ENCODE measurements at regions not wholly inside any gene's neighbourhood (a gene's known extent, or its start where the extent isn't known, plus 50 kb on each side); places are given as distances from the start of the nearest gene placed in this dataset.

DNA sequence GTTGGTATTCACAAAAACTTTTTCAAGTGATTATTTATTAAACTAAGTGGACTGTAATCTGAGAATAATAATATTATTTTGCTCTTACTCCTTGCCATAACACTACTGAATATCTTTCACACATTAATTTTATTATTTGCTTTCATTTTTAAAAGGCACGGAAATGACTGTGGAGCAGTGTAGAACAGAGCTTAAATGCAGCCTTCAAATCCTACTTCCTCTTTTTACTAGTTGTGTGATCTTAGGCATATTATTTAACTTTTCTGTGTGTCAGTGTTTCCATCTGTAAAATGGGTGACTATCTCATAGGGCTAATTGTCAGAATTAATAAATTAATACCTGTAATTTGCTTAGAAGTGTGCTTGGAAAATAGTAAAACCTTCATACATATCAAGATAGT lies 55.5 kb upstream of the SLC8A1 start:
- no peak for DNase-seq (ENCODE audit: low read depth in 2 of 2)

DNA sequence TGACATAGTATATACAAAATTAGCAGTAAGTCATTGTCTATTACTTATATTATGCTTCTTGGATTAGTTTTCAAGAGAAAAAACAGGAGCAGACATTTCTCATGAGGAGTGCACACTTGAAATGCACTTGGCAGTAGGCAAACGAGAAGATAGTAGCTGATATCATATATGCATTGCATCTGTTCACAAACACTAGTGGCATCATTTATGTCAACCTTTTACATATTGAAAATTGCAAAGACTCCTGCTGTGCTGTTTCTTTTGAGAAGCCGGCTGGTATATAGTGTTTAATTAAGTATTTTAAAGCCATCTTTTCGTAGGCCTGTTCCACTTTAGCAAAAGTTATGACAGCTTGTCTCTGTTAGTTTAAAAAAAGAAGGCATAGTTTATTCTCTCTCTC lies 58.4 kb upstream of the SLC8A1 start:
- DNase-seq (ENCODE audit: low read depth in 2 of 2) = no peak

DNA sequence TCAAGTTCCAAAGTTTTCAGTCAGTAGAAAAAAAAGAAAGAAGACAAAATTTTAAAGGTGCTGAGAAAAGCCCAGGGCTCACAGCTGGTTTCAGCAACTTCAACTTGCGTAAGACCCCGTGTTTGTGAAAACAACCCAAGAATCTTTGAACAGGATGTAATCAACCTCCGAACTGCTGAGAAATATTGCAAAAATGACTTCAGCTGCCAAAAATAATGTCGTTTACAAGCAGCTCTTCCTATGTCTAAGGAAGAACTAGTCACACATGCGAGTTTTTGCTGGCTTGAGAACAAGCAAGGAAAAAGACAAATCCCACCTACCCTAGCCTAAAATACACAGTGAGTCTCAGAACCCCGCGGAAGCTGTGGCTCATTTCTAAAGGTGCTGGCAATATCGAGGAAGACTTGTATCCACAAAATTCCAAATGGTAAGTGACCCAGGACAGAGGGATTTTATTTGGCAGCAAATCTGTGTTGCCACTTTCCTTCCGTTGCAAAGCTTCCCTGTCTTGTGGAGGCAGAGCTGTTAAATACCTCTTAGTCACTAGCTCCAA lies 59.8 kb upstream of the SLC8A1 start:
- DNase-seq (ENCODE audit: low read depth in 2 of 2) = no peak

DNA sequence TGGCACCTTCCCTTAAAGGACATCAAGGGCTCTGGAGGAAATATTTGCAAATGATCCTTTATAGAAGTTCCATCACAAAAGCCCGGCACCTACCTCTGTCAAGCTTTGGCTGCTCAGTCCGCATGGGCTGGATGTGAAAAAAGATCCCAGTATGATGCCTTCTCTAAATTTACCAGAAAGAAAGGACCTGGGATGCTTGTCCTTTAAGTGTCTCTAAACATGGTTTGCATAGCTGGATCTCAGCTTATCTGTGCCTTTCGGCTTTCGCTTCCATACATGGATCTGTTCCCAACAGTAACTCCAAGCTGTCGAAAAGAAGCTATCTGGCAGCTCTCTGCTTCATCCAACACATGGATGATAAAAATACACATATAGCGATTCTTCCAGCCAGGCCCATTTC lies 60.4 kb upstream of the SLC8A1 start:
- no peak for DNase-seq (ENCODE audit: low read depth in 2 of 2)

DNA sequence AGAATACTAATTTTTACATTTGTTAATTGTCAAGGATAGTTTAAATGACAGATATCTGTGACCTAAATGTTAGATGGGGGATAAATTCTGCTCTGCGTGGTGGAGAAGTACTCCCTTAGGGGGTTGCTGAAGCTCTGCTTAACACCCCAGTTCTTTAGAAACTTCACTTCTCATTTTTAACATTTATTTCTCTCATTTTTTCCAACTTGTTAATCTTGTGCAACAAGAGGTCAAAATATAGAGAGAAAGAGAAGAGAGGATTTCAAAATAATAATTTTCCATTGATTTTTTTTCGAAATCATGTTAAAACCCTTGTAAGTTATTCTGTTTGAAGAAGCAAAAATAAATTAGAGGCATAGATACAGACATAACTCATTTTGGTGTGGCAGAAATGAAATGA lies 61.3 kb upstream of the SLC8A1 start:
- DNase-seq (ENCODE audit: low read depth in 2 of 2) = no peak

- DNase-seq (ENCODE audit: low read depth in 2 of 2) = no peak
Observed at GRCh38 chr2:40516604-40517003, 64.7 kb upstream of the SLC8A1 start.

GRCh38 chr2:40528564-40528963 lies 76.7 kb upstream of the SLC8A1 start:
- DNase-seq (ENCODE audit: low read depth in 2 of 2) = no peak

DNA sequence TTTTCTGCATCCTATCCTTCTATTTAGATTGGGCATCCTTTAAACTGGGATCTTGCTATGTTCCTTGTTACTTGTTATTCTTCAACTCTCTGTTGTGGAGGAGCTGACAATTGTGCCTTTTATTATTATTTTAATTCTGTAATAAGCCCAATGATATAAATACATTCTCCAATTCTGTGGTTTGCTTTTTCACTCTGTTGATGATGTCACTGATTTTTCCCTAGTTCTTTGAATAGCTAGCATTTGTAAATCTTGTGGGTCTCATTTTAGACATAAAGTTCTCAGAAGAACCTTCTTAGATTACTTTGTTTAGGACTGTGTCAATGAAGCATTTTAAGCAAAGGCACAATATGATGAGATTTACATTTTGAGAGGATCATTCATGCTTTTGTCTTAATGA lies 79.5 kb upstream of the SLC8A1 start:
- DNase-seq (ENCODE audit: low read depth in 2 of 2) = no peak

- no peak for DNase-seq (ENCODE audit: low read depth in 2 of 2)
Observed at GRCh38 chr2:40534528-40534927, 82.6 kb upstream of the SLC8A1 start.

DNA sequence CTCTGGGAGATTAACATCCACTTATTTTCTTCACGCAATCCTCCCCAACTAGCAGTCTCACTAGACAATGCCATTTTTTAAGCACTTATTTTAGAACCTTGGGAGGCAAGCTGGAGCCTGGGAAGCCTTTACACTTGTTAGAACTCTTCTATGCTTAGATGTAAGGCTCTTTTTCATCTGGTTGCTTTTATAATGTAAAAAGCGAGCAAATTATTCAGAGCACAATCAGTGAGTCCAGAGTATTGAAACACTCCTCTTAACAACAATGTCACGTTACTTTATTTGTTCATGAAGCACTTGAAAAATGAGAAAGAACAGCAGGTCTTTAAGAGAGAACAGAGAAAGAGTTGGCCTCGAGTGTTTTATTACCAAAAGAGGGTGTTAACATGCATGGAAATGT lies 84.1 kb upstream of the SLC8A1 start:
- DNase-seq (ENCODE audit: low read depth in 2 of 2) = no peak

GRCh38 chr2:40540026-40540425 lies 88.1 kb upstream of the SLC8A1 start:
- DNase-seq (ENCODE audit: low read depth in 2 of 2) = no peak

DNA sequence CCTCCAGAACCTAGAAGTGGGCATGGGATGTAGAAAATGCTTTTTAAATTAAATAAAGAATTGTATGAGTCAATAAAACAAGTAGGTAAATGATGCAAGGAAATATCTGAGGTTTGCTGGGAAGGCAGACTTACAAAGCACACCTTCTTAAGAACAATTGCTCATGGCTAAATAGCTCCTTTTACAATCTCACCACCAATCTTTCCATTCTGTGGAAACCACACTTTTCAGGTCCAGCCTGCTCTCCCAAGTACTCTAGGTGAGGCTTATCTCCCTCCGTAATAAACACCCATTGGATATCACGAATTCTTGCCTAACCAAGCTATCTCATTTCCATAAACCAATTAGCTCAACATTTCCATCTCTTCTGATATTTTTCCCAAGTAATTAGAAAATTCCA lies 91.5 kb upstream of the SLC8A1 start:
- DNase-seq (ENCODE audit: low read depth in 2 of 2) = no peak

GRCh38 chr2:40544072-40544471 lies 92.2 kb upstream of the SLC8A1 start:
- no peak for DNase-seq (ENCODE audit: low read depth in 2 of 2)

DNA sequence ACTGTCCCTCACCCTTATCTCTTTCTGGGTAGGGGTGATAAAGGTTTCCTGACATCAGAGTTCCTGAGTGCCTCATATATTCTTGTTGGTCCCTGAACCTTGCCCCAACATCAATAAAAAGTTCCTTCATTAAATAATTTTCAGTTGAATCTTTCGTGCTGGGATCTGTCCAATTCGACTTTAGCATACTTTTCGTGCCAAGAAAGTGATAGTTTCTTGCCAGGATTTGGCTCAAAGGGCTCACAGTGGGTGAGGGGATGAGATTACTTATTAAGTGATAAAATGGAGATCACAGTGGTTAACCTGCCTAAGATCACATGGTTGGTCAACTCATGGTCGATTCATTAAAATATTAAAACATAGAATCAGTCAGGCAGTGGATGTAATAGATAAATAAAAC lies 93.8 kb upstream of the SLC8A1 start:
- no peak for DNase-seq (ENCODE audit: low read depth in 2 of 2)

DNA sequence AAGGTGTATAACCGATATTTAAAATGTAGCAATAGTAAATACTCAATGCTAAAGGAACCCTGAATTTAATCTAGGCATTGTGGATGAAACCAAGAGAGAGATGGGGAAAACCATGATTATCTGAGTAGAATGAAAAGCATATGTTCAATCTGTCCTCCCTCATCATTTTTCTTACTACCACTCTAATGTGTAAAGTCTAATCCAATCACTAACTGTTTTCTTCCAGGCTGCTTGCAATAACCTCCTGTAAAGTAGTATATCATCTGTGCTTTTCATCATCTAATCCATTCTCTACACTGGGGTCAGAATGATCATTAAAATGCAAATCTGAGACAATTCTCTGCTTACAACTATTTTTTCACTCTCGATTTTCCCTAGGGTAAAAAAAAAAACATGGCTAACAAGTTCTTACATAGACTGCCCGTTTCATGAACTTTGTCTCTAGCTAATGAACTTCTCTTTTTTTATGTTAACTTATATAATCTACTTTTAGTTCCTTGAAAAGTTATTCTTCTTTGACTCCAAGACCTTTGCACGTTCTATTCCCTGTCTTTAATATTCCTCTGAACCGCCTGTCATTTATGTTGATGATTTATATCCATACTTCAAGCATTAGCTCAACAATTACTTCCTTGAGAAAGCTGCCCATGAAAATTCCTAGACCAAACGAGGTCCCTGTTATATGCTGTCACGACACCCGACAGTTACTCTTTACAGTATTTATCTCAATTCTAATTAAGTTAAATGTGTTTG lies 94.7 kb upstream of the SLC8A1 start:
- DNase-seq (ENCODE audit: low read depth in 2 of 2) = no peak

GRCh38 chr2:40548521-40548920 lies 96.6 kb upstream of the SLC8A1 start:
- DNase-seq (ENCODE audit: low read depth in 2 of 2) = no peak

- no peak for DNase-seq (ENCODE audit: low read depth in 2 of 2)
Observed at GRCh38 chr2:40550085-40550484, 98.2 kb upstream of the SLC8A1 start.

DNA sequence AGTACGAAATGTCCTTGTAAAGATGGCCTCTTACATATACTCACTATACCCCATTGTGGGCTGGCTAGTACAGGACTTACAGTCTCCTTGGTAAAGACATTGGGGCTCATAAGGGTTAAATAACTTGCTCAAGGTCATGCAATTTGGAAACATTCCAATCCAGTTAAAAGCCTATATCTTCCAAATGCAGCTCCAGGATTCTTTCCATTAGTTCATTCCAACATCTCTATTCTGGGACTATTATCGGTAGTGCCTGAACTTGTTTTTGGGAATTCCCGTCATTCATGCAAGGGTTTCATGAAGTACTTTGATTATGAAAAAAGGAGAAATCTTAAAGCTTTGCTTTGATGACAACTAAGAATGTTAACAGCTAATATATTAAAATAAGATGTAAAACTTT lies 99.2 kb upstream of the SLC8A1 start:
- DNase-seq (ENCODE audit: low read depth in 2 of 2) = no peak

DNA sequence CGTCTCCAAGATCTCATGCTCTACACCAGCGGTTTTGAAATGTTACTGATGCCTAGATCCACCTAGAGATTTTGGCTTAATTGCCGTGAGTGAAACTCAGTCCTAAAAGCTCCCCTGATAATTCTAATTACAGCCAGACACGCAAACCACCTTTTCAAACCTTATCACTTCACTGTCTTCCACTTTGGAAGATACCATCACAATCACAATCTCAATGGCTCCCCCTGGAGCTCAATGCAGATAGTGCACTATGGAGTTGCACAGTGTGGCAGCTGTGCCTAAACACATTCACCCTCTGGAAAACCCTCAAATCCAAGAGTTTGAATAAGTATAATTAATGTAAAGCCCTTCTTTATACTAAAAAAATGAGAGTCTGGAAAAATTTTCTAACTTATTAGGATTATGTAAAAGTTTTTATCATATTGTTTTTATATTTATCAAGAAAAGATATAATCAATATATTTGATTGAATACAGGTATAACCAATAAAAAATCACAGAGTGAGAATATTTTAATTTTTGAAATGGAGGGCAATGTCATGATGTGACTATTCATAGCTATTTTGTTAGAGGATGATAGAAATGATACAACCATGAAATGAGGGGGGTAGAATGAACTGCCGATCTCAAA lies 102.9 kb upstream of the SLC8A1 start:
- DNase-seq (ENCODE audit: low read depth in 2 of 2) = peak in 1 of 2 donors; percentile 6

GRCh38 chr2:40556293-40556692 lies 104.4 kb upstream of the SLC8A1 start:
- DNase-seq (ENCODE audit: low read depth in 2 of 2) = no peak

- DNase-seq (ENCODE audit: low read depth in 2 of 2) = no peak
Observed at GRCh38 chr2:40556739-40557138, 104.8 kb upstream of the SLC8A1 start.

DNA sequence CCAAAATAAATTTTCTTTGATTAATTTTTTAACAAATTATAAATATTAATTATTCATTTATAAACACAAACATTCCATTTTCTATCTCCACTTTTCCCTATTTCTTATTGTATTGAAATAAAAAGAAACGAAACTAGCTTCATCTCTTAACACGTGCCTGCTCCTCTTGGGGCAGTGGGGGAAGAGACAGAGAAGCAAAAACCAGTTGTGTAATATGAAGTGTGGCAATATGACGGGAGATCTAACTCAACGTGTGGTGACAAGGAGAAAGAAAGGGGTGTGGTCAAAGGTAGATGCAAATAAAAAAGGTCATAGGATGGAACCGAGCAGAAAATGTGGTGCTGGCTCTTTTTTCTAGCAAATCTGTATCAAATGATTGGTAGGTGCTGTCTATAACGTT lies 106.9 kb upstream of the SLC8A1 start:
- DNase-seq (ENCODE audit: low read depth in 2 of 2) = no peak

DNA sequence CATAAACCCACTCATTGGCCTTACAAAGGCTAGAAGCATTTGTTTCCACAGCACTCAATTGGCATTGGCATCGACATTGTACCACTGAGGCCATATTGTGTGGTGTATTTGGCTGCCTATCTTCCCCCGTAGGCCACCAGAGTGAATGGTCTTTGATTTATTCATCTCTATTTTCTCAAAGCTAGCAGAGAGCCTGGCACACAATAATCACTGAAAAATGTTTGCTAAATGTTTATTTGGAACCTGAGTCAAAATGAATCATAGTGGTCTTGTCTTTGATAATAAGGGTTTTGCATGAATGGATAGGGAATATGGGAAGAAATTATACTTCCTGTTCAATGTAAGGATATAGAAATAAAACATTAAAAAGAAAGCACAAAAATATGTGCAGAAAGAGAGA lies 107.3 kb upstream of the SLC8A1 start:
- DNase-seq (ENCODE audit: low read depth in 2 of 2) = no peak

- DNase-seq (ENCODE audit: low read depth in 2 of 2) = no peak
Observed at GRCh38 chr2:40564184-40564583, 112.3 kb upstream of the SLC8A1 start.
